SK-N-SH treated with all-trans-retinoic acid at 6 μM for 48 hours (cell line): ENCODE measurements at regions not wholly inside any gene's neighbourhood (a gene's known extent, or its start where the extent isn't known, plus 50 kb on each side); places are given as distances from the start of the nearest gene placed in this dataset.
"Not testable (repeated sequence)": the region's sequence is repeated elsewhere in the genome, so short reads cannot be mapped to it uniquely, and the experiment has no call there.

Experiments used
- ARNTL ChIP-seq: fragments of 450-650 bp; formaldehyde crosslinking; IDR thresholded peaks from 2 replicates; pipeline ENCODE4 v1.5.0; 2020; ENCODE audit warnings: low read depth, mild to moderate bottlenecking, moderate library complexity, borderline replicate concordance
- CREB5 ChIP-seq: fragments of 250-450 bp; sonication (Bioruptor Pico); IDR thresholded peaks from 2 replicates; pipeline ENCODE4 v1.5.1; 2020; ENCODE audit warnings: low read depth, mild to moderate bottlenecking, moderate library complexity
- OSR1 ChIP-seq: fragments of 250-450 bp; sonication (Bioruptor Pico); IDR thresholded peaks from 2 replicates; pipeline ENCODE4 v1.8.0; 2022; ENCODE audit warnings: moderate library complexity, mild to moderate bottlenecking, inconsistent platforms
- PATZ1 ChIP-seq: fragments of 250-450 bp; sonication (Bioruptor Pico); IDR thresholded peaks from 2 replicates; pipeline ENCODE4 v1.8.0; 2020; ENCODE audit warnings: mild to moderate bottlenecking, moderate library complexity, borderline replicate concordance
- RARB ChIP-seq: fragments of 250-450 bp; sonication (Bioruptor Pico); IDR thresholded peaks from 2 replicates; pipeline ENCODE4 v1.8.0; 2021; ENCODE audit warnings: mild to moderate bottlenecking, moderate library complexity
- SNAI2 ChIP-seq: fragments of 250-450 bp; sonication (Bioruptor Pico); IDR thresholded peaks from 2 replicates; pipeline ENCODE4 v1.5.0; 2020; ENCODE audit warnings: mild to moderate bottlenecking, moderate library complexity
- TOX ChIP-seq: fragments of 250-450 bp; sonication (Bioruptor Pico); IDR thresholded peaks from 2 replicates; pipeline ENCODE4 v1.8.0; 2021; ENCODE audit warnings: mild to moderate bottlenecking, moderate library complexity, borderline replicate concordance
- ZC3H10 ChIP-seq: fragments of 250-450 bp; sonication (Bioruptor Pico); IDR thresholded peaks from 2 replicates; pipeline ENCODE4 v1.5.1; 2021; ENCODE audit warnings: mild to moderate bottlenecking, moderate library complexity
- ZFP3 ChIP-seq: fragments of 250-450 bp; sonication (Bioruptor Pico); IDR thresholded peaks from 2 replicates; pipeline ENCODE4 v1.5.0; 2020; ENCODE audit warnings: mild to moderate bottlenecking, moderate library complexity
- ZFP30 ChIP-seq: fragments of 450-650 bp; formaldehyde crosslinking; IDR thresholded peaks from 2 replicates; pipeline ENCODE4 v1.5.0; 2022; ENCODE audit warnings: mild to moderate bottlenecking, moderate library complexity
- ZNF8 ChIP-seq: fragments of 450-650 bp; formaldehyde crosslinking; IDR thresholded peaks from 2 replicates; pipeline ENCODE4 v1.5.0; 2020; ENCODE audit warnings: mild to moderate bottlenecking, moderate library complexity

- TF ChIP-seq OSR1; RARB (CRISPR knock-in tag); CREB5 (CRISPR knock-in tag); ZC3H10; ARNTL (CRISPR knock-in tag); ZNF8 (CRISPR knock-in tag); ZFP3; TOX; SNAI2 (CRISPR knock-in tag); ZFP30 (CRISPR knock-in tag); PATZ1 (CRISPR knock-in tag): not testable (repeated sequence)
Measured at GRCh38 chr9:42534325-42534983, 351.0 kb downstream of the SPATA31A6 start.
